ENCODE measurements at regions not wholly inside any gene's neighbourhood (a gene's known extent, or its start where the extent isn't known, plus 50 kb on each side); places are given as distances from the start of the nearest gene placed in this dataset.

DNA sequence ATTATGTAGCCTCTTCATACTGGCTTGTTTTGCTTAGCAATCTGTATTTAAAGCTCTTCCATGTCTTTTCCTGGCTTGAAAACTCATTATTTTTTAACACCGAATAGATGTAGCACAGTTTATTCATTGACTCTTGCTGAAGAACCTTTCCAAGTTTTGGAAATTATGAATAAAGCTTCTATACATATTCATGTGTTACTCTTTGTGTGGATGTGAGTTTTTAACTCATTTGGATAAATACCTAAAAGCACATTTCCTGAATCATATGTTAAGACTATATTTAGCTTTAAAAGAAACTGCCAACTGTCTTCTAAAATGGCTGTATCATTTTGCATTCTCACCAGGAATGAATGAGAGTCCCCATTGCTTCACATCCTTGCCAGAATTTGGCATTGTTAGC is 2061.7 kb upstream of the AGA start:
- DNase-seq = no peak

DNA sequence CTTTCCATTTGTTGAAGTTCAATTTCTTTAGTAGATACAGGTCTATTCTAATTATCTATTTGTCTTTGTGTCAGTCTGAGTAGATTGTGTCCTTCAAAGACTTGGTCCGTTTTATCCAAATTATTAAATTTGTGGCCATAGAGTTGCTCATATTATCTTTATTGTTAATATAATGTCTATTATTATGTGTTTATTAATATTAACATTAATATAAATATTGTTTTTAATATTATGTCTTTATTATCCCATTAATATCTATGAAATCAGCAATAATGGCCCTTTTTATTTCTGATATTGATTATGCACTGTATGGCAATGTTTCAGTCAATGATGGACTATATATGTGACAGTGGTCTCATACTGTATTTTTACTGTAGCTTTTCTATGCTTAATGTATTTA is 2067.3 kb upstream of the AGA start:
- DNase-seq = no peak

DNA sequence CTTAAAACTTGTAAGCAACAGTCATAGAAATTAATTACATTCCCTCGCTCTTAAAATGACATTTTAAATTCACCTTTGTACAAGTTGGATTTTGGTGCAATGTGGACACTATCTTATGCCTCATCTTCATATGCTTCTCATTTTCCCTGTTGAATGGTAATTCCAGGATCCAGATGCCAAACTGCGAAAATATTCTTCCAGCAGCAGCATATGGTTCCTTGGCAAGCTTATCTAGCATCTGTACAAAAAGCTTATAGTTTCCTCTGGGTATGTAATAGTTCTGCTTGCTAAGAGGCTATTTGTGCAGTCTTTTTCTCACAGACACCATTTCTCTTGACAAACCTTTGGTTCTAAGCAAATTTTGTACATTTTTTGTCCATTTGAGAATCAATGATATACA is 2079.7 kb upstream of the AGA start:
- no peak for DNase-seq

DNA sequence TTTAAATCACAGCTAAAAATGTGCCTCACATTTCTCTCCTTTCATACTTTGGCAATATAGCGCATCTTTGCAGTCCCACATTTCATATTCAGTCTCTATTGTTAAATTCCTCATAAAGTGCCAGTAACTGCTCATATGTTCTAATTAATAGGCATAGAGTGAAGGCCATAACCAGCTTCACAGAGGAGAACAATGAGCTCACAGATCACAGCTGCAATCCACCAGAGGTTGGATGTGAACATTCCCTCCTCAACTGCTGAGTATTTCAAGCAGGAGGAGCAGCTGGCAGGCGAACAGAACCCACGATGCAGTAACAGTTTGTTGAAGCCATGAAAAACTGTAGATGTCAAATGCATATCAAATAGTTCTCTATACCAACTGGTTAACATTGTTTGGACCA is 2088.7 kb upstream of the AGA start:
- DNase-seq = no peak

DNA sequence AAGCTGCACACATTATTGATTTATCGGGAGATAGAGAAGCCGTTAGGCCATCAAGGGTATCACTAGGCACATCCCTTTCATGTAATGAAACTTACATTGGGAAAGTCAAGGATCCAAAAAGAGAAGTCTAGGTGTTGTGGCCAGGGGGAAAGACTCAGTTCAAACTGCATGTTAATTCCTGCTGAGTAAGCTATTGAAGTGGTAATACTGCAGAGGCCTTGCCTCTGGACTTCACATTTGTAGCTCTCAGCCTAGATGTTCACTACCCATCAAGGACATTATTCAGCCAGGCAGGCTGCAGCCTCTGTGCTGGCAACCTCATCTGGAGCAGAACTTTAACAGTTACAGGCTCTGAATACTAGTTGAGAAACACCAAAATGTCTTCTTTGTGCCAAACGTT is 2094.5 kb upstream of the AGA start:
- no peak for DNase-seq

DNA sequence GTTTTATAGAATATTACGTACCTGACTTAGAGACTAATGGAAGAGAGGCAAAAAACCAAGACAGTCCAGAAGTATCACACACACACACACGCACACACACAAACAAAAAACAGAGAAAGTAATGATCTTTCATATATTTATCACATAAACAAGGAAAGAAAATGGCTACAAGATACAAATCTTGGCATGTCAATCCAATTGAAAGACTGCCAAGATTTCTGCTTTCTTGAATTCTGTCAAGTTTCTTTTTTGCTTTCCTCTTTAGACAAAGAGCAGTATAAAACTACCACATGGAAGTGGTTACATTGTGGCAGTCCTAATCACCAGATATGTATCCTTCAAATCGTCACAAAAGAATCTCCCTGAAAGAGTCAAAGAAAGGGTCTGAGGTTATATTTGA is 2097.4 kb upstream of the AGA start:
- no peak for DNase-seq

DNA sequence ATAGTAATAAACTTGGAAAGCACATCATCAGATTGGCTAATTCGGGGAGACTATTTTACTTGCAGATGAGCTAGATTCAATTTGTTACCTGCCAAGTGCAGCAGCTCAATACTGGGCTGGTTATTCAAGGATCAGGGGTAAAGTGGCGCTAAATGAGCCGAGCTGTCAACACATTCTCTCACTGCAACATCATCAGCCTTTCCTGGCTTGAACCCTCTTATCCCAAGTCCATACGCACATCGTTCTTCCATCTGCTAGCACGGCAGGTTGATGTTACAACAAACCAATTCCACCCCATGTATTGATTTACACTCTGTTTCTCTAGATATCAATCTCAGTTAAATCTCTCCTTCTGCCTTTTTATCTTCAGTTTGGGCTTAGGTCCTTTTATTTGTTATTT is 2101.5 kb upstream of the AGA start:
- no peak for DNase-seq

DNA sequence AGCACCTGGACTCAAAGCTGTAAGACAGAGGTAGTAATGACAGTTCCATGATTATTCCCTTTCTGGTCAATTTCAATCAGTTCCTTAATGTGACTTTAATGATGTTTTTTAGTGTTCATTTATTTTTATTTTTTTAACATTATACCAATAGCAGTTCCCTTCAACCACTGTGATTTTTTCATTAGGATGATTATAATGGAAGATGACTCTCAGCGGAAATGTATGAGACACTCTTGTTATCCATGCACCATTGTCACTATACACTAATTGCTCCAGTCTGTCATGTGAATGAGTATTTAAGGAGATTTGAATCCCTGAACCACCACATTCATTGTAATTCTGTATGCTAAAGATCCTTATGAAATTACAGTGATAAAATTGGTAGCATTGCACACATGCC is 2102.3 kb upstream of the AGA start:
- no peak for DNase-seq

DNA sequence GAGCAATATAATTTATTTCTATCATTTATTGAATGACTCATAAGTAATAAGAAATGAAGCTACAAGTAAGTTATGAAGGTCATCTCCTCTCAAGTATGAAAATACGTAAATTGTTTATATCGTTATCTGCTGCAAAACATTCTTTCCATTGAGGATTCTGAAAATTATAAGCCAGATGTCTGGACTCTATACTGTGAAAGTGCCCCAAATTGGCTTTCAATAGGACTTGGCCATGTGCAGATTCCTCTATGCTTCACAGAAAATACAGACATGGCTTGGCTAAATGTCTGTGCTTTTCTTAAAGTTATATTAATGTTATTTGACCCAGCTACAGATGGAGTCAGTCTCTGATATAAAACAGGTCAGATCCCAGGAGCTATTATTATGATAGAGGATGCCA is 2109.9 kb upstream of the AGA start:
- DNase-seq = no peak

DNA sequence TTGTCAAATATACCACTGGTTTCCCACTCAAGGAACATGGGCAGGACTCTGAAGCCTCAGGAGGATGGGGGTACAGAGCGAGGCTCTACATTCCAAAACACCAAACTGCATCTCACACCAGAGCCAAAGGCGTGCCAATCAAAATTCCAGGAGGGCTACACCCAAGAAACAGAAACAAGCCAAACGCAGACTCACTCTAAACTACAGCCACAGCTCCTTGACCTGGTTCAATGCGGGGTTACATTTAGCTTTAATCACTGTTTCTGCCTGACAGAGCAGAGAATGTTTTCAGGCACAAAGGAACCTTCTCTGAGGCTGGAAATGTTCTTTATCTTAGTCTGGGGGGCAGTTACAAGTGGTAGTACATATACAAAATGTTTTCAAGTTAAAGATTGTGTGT is 2121.5 kb upstream of the AGA start:
- DNase-seq = no peak

DNA sequence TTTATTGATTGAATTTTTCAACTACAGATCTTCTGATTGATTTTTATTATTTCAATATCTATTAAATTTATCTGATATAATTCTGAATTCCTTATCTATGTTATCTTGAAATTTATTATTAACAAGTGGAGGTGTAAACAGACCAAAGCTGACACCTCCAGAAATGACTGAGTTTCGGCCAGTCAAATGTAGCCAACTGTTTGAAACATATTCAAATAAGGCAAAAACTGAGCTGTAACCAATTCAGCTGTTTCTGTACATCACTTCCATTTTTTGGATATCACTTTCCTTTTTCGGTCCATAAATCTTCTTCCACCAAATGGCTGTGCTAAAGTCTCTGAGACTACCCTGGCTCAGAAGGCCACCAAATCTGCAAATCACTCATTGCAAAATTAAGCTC is 2127.3 kb upstream of the AGA start:
- DNase-seq = no peak

DNA sequence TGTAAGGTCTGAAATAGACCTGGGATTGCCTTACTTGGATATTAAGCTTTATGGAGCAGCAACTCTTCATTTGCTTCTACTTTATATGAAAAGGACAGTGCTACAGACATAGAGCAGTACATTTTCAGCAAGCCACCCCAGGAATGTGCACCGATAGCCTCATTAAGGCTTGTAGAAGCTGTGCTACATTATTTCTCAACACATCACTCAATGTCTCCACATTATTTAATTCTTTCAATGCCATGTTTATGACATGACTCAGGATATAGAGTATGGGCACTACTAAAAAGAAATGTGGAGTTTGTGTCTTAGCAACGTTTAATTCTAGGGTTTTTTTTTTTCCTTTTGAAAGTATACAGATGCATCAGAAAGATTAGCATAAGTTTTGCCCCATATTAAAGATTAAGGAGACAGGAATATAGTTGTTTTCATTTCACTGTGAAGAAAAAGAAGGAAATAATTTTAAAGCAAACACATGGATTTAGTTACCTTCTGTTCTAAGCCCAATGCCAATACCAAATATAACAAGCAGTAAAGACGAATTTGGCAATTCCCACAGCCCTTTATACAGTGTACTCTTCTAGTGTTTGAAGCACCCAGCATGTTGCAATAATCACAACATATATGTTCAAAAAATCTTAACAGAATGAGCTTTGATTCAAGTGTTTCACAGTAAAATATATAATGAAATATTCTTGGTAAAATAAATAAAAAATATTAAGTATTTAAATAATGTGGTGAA is 2140.1 kb upstream of the AGA start:
- no peak for DNase-seq

DNA sequence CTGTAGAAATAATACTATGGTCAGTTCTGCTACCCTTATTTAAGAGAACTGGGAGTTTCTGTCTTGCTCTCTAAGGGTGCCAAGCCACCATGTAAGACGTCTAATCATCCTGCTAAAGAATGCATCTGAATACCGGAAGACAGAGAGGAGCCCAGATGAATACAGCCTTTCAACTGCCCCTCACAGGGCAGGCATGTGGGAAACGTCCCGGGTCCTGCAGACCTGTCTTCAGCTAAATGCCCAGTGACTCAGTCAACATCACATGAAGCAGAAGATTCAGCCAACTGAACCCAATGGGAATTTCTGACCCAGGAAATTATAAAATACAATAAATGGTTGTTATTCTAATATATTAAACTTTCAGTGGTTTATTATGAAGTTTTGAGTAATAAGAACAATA is 2141.0 kb upstream of the AGA start:
- no peak for DNase-seq

DNA sequence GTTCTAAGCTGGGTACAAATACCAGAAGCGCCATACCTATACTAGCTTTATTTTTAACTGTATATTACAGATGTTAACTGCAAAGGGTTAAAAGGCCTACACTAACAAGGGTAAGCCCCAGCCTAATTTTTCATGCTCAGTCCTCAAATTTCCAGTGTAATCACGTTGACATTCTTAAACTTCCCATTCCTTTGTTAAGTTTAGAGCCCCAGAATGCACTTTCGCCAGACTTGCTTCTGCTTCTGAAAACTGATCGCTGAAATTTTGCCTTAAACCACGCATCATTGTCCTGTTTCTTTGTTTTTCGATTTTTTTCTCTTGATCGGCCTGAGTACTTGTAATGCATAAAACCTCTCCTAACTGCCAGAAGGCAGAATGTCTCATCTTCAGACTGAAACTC is 2141.9 kb upstream of the AGA start:
- no peak for DNase-seq

DNA sequence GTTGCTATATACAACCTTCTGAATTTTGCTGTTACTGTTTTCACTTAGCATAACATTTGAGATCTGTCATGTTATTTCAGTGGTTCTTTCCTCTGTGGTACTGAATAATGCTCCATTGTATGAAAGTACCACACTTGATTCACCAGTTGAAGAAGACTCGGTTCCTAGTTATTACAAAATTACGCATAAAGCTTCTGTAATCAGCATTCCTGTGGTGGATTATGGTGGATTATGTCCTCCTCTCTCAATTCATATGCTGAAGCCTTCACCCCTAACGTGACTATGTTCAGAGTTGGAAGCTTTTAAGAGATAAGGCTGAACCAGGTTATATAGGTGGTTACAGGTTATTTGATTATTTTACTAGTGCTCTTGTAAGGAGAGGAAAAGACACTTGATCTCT is 2143.5 kb upstream of the AGA start:
- DNase-seq = no peak

DNA sequence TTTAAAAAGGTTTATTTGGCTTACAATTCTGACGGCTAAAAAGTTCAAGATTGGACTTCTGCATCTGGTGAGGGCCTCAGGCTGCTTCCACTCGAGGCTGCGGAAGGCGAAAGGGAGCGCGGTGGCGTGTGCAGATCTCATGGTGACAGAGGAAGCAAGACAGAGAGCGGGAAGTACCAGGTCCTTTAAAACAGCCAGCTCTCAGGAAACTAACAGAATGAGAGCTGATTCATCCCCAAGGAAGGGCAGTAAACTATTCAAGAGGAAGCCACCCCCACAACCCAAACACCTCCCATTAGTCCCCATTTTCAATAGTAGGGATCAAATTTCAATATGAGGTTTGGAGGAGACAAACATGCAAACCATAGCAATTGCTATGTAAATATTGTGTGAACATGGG is 2144.2 kb upstream of the AGA start:
- no peak for DNase-seq

DNA sequence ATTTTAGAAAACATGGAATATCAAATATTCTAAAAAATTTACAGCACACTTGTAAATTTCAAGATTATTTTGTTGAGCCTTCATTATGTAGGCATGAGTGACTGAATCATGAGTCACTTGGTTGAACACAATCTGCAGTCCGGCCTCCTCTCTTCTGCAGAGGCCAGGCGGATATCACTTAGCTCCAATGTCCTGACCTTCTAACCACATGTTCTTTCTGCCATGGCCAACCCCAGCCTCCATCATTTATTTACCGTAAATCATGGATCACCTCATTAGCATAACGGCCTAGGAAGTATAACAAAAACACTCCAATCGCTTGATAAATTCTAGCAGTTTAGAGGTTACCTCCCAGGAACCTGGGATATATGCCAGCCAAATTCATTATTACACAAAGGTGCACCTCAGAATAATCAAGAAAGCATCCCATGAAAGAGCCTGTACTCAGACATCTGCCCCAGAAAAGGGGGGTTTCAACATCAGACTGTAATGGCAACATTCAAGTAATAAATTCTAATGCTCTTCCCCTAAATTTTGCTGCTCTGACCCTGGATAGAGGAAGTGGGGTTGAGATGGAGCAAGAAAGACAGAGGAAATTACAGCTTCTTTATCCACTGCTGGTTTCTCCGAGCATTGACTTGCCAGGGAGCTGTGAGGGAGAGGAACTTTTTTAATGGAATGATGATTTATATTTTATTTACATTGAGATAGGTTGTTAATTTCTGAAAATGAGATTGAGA is 2153.6 kb upstream of the AGA start:
- DNase-seq = no peak

DNA sequence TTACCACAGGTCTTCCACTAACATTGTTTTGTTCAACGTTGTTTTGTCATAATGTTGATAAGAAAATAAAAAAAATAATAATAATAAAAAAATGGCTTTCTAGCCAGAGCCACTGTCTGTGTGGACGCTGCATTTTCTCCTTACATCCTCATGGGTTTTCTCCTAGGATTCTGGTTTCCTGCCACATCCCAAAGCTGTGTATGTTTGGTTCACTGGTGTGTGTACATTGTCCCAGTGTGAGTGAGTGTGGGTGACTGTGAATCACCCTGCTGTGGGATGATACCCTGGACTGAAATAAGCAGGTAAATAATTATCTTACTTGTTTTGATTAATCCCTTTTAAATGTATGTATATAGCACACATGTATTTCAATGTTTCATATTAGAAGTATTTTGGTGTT is 2154.4 kb upstream of the AGA start:
- no peak for DNase-seq

DNA sequence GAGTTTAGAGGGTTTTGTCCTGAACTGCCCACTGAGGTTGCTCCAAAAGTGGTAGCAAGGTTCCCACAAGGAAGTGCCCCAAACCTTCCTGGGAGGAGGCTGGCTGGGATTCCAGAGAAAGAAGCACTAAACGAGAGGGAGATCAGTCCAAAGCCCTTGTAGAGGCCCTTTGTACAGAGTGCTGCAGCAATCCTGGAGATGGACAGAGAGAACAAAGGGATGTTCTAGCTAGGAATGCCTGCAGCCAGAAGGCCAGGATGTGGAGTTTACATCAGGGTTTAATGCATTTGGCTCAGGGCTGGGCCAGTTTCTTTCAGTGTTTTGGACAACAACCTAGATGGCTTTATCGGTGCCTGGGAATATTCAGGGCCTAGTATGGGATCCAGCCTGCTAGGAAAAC is 2155.1 kb upstream of the AGA start:
- no peak for DNase-seq

DNA sequence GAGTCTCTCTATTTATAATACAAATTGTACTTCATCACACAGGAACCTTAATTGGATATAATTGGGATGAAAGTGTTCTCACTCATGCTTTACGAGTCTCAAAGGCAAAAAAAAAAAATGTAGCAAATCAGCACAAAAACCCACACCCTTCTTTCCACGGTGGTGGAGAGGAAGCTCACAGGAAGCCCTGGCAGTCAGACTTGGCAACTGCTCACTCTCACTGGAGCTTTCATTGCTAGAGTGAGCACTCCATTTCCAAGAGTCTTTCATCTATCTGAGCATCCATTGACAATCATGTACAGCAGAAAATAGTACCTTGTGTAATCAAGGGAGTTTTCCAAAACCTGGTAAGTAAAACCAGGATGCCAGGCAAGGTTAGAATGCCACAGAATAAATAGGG is 2159.4 kb upstream of the AGA start:
- no peak for DNase-seq

DNA sequence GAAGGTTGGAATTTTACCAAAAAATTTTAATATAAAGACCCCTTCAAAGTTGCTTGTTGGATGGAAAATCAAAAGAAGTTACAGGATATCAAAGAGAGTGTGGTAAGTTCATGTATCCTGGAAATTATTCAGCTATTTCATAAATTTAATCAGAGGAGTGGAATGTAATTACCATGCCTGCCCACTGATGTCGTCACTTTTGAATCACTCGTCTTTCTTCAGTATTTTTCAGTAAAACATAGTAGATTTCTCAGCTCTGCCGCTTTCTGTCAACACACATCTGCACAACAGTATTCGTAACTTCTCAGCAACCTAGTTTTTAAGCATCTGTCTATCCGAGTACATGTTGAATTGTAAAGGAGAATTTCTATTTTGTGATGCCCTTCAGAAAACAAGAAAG is 2163.0 kb upstream of the AGA start:
- no peak for DNase-seq

DNA sequence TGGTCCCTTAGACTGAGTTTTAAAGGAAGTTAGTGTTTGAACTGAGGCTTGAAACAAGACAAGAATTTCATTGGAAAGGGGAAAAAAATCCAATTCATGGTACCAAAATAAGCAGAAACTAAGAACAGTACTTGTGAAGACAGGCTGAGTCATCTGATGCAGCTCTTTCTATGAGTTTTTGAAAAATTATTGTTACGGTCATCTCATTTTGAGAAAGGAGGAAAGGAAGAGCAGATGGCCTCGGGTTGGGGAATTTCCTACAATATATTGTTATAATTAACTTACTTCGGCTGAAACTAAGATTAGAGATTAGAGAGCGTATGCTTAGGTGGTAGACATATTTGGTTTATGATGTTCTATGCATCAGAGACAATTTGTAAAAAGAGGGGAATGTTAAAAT is 2164.8 kb upstream of the AGA start:
- no peak for DNase-seq

DNA sequence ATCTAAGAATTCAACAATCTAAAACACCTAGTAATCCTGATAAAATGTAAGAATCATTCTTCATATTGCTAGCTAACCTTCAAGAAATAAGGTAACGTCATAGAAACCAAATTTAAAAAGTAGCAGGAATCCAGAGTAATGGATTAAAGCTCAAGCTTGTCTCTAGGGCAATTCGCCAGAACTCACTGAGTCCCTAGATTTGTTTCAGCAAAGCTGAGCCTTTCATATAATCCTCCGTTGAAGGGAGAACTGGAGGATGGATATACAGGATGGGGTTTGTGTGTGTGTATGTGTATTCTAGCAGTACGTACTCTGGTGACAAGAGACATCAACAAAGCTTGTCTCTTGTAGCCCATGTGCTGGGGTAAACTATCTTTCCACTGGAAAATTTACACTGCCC is 2173.5 kb upstream of the AGA start:
- DNase-seq = no peak

DNA sequence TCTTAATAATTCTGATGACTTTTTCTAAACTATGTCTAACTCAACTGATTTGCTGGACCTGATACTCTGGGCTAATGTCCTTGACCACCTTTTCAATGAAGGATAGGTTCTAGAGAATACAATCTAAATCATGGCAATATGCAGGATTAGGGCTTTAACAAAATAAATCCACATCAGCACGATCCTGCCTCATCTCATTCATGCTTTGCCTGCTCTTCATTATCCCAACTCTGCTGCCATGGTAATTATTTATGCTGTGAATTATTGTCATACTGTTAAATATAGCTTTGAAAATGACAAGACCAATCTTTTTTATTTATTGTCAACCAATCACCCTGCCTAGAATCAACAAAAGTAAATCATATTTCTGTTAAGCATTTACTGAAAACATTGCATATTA is 2176.7 kb upstream of the AGA start:
- no peak for DNase-seq

DNA sequence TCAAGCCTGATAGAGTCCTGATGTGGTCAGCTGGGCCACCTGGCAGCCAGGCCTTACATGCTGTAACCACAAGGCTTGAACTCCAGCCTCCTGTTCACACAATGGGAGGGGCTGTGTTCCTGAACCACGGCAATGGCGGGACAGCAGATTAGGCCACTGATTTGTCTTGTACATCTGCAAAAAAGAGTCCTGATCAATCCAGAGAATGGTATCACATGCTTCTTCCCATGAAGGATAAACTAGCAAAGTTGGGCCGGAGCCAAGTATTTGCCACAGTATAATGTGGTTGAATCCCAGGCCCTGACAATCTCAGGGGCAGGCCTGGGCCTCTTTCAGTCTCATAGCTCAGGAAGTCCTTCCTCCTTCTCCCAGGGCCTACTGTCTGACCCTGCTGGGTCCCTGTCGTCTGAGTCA is 2182.5 kb upstream of the AGA start:
- no peak for DNase-seq

All from CD4-positive, alpha-beta T cell treated with Interferon gamma for 1 hour (primary cell).